DMS153 treated with DMSO at 0.1 percent for 48 hours (cell line): ENCODE measurements at regions not wholly inside any gene's neighbourhood (a gene's known extent, or its start where the extent isn't known, plus 50 kb on each side); places are given as distances from the start of the nearest gene placed in this dataset.
"Not testable (repeated sequence)": the region's sequence is repeated elsewhere in the genome, so short reads cannot be mapped to it uniquely, and the experiment has no call there.

Experiments
- DNase-seq: peaks from one replicate; lab custom pipeline; 2025; ENCODE audit not compliant: unreplicated experiment; lab: John Stamatoyannopoulos, UW

- no peak for DNase-seq
Observed at GRCh38 chr2:89831641-89832498, 1140.4 kb downstream of the RPIA start.

- no peak for DNase-seq
Observed at GRCh38 chr2:89833116-89833779, 1141.8 kb downstream of the RPIA start.

- DNase-seq, result no peak
Observed at GRCh38 chr2:89833780-89834117, 1142.3 kb downstream of the RPIA start.

- DNase-seq, result no peak
Observed at GRCh38 chr2:89834306-89834705, 1142.8 kb downstream of the RPIA start.

- DNase-seq, result not testable (repeated sequence)
Observed at GRCh38 chr2:89836326-89836725, 1144.9 kb downstream of the RPIA start.

GRCh38 chr2:89837962-89838625, 1146.6 kb downstream of the RPIA start:
- DNase-seq, result no peak

GRCh38 chr2:89840175-89840574, 1148.7 kb downstream of the RPIA start:
- not testable (repeated sequence) for DNase-seq

- DNase-seq, result not testable (repeated sequence)
Observed at GRCh38 chr2:89840781-89841475, 1149.5 kb downstream of the RPIA start.

GRCh38 chr2:89841476-89841840, 1150.0 kb downstream of the RPIA start:
- DNase-seq, result no peak

GRCh38 chr2:89842180-89842908, 1150.9 kb downstream of the RPIA start:
- DNase-seq, result no peak

- no peak for DNase-seq
Observed at GRCh38 chr2:89844221-89844943, 1152.9 kb downstream of the RPIA start.

- no peak for DNase-seq
Observed at GRCh38 chr2:89845532-89845931, 1154.1 kb downstream of the RPIA start.

- DNase-seq, result no peak
Observed at GRCh38 chr2:89848114-89848513, 1156.6 kb downstream of the RPIA start.

GRCh38 chr2:89848763-89849368, 1157.4 kb downstream of the RPIA start:
- DNase-seq, result no peak

- no peak for DNase-seq
Observed at GRCh38 chr2:89849731-89850130, 1158.3 kb downstream of the RPIA start.

GRCh38 chr2:89850481-89850880, 1159.0 kb downstream of the RPIA start:
- DNase-seq, result no peak

GRCh38 chr2:89850881-89851582, 1159.6 kb downstream of the RPIA start:
- DNase-seq, result no peak

- no peak for DNase-seq
Observed at GRCh38 chr2:89851583-89851905, 1160.1 kb downstream of the RPIA start.

GRCh38 chr2:89853427-89853826, 1162.0 kb downstream of the RPIA start:
- not testable (repeated sequence) for DNase-seq
